Lower lobe of right lung (tissue), 2 donors: ENCODE measurements at regions not wholly inside any gene's neighbourhood (a gene's known extent, or its start where the extent isn't known, plus 50 kb on each side); places are given as distances from the start of the nearest gene placed in this dataset.
"Not testable (repeated sequence)": the region's sequence is repeated elsewhere in the genome, so short reads cannot be mapped to it uniquely, and the experiment has no call there.

ENCODE experiments used
- ATAC-seq, 2 donors: fragments of 200-7000 bp; cut with Tn5 transposase; one replicate each; pipeline ENCODE4 v1.9.1; 2020 to 2022; ENCODE audit warnings: mild to moderate bottlenecking in 2 of 2, moderate library complexity in 2 of 2
- DNase-seq: peaks from one replicate; pipeline ENCODE4 v3.0.0-alpha.2; 2020
- H3K27ac ChIP-seq: fragments of 200-600 bp; one replicate; pipeline ENCODE4 v1.8.0; 2022
- H3K27me3 ChIP-seq: fragments of 200-600 bp; one replicate; pipeline ENCODE4 v1.8.0; 2022; ENCODE audit warnings: low read depth
- H3K36me3 ChIP-seq: fragments of 200-600 bp; one replicate; pipeline ENCODE4 v1.8.0; 2022; ENCODE audit warnings: mild to moderate bottlenecking
- H3K4me1 ChIP-seq: fragments of 200-600 bp; one replicate; pipeline ENCODE4 v1.8.0; 2022
- H3K4me3 ChIP-seq: fragments of 200-600 bp; one replicate; pipeline ENCODE4 v1.8.0; 2022; ENCODE audit warnings: mild to moderate bottlenecking
- H3K9me3 ChIP-seq: fragments of 200-600 bp; one replicate; pipeline ENCODE4 v1.8.0; 2022
- intact Hi-C: fragments of 100-400 bp; cut with DNase I; formaldehyde crosslinking; loops from one replicate; pipeline ENCODE4 v1.11.0; 2022
- TF ChIP-seq, protein P1 (sequence below): fragments of 200-600 bp; IDR thresholded peaks from one replicate; pipeline ENCODE4 v1.8.0; 2022; ENCODE audit warnings: antibody characterized with exemption, mild to moderate bottlenecking
- donor health status: DM: no; HTN: yes; CAD: no; lungs with severe emphysema.

- Histone ChIP-seq H3K27me3 (no peaks in the 10 kb centered on the region), H3K4me3 (no peak overlapping the region), H3K4me1 (no peaks in the 10 kb centered on the region), H3K36me3 (no peaks in the 10 kb centered on the region), H3K9me3 (no peaks in the 10 kb centered on the region), H3K27ac (no peak overlapping the region)
- TF ChIP-seq, protein P1, sequence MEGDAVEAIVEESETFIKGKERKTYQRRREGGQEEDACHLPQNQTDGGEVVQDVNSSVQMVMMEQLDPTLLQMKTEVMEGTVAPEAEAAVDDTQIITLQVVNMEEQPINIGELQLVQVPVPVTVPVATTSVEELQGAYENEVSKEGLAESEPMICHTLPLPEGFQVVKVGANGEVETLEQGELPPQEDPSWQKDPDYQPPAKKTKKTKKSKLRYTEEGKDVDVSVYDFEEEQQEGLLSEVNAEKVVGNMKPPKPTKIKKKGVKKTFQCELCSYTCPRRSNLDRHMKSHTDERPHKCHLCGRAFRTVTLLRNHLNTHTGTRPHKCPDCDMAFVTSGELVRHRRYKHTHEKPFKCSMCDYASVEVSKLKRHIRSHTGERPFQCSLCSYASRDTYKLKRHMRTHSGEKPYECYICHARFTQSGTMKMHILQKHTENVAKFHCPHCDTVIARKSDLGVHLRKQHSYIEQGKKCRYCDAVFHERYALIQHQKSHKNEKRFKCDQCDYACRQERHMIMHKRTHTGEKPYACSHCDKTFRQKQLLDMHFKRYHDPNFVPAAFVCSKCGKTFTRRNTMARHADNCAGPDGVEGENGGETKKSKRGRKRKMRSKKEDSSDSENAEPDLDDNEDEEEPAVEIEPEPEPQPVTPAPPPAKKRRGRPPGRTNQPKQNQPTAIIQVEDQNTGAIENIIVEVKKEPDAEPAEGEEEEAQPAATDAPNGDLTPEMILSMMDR = no peak
- no peak for ATAC-seq
- intact Hi-C loops = no loop called here
- no peak for DNase-seq
Observed at GRCh38 chr15:85281293-85281882, 99.0 kb upstream of the AKAP13 start.

DNA sequence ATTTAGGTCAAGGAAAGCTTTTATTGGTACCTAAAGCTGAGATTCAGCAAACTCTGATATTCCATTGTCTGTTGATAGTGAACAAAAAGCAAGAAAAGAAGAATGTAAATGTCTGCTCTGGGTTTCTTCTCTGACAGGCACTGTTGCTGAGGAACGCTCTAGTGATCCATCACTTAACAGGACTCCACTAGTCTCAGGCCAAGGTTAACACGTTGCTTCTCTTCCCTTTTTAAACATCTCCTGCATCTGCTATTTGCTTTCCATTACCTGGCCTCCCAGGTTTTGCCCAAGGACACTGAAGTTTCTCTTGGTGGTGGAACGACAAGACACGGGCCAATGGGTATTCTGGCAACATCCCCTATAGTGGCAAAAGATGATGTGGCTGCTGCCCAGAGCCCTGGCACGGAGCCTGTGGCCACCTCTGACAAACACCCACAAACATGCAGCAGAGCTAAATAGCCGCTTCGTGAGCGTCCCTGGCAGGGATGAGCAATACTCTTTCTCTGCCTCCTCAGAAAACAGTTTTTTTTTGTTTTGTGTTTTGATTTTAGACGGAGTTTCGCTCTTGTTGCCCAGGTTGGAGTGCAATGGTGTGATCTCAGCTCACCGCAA is 97.8 kb upstream of the AKAP13 start:
- intact Hi-C loops = no loop called here
- TF ChIP-seq, protein P1 = no peak
- Histone ChIP-seq H3K4me3 (no peak overlapping the region), H3K9me3 (no peaks in the 10 kb centered on the region), H3K4me1 (no peaks in the 10 kb centered on the region), H3K36me3 (no peaks in the 10 kb centered on the region), H3K27ac (no peak overlapping the region), H3K27me3 (no peaks in the 10 kb centered on the region)
- DNase-seq (no peak), ATAC-seq (no peak)

GRCh38 chr15:85283815-85284214 is 96.6 kb upstream of the AKAP13 start:
- H3K36me3 ChIP-seq, H3K9me3 ChIP-seq, DNase-seq, intact Hi-C loops, H3K4me1 ChIP-seq, H3K27ac ChIP-seq, ATAC-seq, H3K4me3 ChIP-seq, H3K27me3 ChIP-seq: not testable (repeated sequence)

GRCh38 chr15:85284497-85284896 is 95.9 kb upstream of the AKAP13 start:
- no peaks in the 10 kb centered on the region for H3K9me3 ChIP-seq
- intact Hi-C loops = no loop called here

DNA sequence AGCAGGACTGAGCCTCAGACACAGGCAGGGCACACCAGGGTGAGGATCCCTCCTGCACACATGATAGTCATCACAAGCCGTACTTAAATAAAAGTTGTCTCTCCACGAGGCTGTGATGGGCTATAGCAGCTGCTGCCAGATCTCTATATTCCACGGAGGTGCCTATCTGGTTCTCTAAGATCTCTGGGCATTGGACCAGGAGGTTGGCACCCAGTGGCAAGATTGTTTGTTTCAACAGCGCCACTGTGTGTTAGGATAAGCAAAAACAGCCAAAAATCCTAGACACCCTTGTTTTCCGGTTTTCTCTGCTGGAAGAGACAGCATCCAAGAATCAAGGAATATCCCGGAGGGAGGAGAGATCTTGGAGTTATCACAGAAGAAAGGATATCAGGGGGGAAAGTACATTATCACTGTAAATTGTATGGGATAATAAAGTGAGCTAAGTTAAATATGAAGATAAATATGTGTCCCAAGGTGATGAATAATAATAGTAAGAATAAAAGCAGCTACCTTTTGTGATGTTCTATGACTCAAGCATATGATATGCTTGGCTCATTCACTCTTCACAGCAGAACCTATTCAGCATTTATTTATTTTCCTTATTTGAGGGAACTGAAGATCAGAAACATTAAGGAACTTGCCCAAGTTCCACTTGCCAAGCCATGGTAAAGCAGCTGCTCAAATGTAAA is 90.6 kb upstream of the AKAP13 start:
- TF ChIP-seq, protein P1 = peak; percentile 57
- Histone ChIP-seq H3K27me3 (no peaks in the 10 kb centered on the region), H3K27ac (no peak overlapping the region), H3K4me3 (no peak overlapping the region), H3K36me3 (no peaks in the 10 kb centered on the region), H3K4me1 (no peaks in the 10 kb centered on the region), H3K9me3 (no peaks in the 10 kb centered on the region)
- DNase-seq = peak; percentile 54
- intact Hi-C loops = no loop called here
- ATAC-seq = peak; percentile 68 to 70

More at GRCh38 chr15:85284497-85284896, 95.9 kb upstream of the AKAP13 start:
- DNase-seq (no peak), ATAC-seq (no peak)
- no peaks in the 10 kb centered on the region for H3K27me3 ChIP-seq
- H3K27ac ChIP-seq = no peak overlapping the region
- no peaks in the 10 kb centered on the region for H3K36me3 ChIP-seq
- TF ChIP-seq, protein P1 = no peak
- H3K4me1 ChIP-seq = no peaks in the 10 kb centered on the region
- no peak overlapping the region for H3K4me3 ChIP-seq

DNA sequence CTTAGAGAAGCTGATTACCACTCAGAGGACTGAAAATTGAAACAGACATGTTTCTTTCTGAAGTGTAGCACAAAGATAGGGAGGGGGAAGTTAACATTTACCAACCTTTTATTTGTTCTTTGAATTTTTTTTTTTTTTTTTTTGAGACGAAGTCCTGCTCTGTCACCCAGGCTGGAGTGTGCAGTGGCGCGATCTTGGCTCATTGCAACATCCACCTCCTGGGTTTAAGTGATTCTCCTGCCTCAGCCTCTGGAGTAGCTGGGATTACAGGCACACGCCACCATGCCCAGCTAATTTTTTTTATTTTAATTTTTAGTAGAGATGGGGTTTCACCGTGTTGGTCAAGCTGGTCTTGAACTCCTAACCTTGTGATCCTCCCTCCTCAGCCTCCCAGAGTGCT is 87.8 kb upstream of the AKAP13 start:
- ATAC-seq, H3K9me3 ChIP-seq, intact Hi-C loops, H3K27me3 ChIP-seq, H3K4me1 ChIP-seq, H3K36me3 ChIP-seq, DNase-seq, H3K4me3 ChIP-seq, H3K27ac ChIP-seq: not testable (repeated sequence)
